SK-N-MC (cell line): ENCODE measurements at regions not wholly inside any gene's neighbourhood (a gene's known extent, or its start where the extent isn't known, plus 50 kb on each side); places are given as distances from the start of the nearest gene placed in this dataset.

Source experiments
- EZH2 ChIP-seq: fragments of 200-600 bp; sonication (generic); IDR thresholded peaks from one replicate; pipeline ENCODE4 v1.6.1; 2017; ENCODE audit warnings: antibody characterized with exemption
- FOXP2 ChIP-seq: optimal IDR thresholded peaks from 2 replicates; pipeline ENCODE3; 2011; ENCODE audit warnings: mild to moderate bottlenecking, moderate library complexity; ENCODE audit not compliant: insufficient read depth; ENCODE audit errors: extremely low read length, control extremely low read depth
- POLR2AphosphoS5 ChIP-seq: IDR thresholded peaks from 2 replicates; pipeline ENCODE4 v1.6.1; 2012; ENCODE audit warnings: mild to moderate bottlenecking, low read depth, low read length, borderline replicate concordance

DNA sequence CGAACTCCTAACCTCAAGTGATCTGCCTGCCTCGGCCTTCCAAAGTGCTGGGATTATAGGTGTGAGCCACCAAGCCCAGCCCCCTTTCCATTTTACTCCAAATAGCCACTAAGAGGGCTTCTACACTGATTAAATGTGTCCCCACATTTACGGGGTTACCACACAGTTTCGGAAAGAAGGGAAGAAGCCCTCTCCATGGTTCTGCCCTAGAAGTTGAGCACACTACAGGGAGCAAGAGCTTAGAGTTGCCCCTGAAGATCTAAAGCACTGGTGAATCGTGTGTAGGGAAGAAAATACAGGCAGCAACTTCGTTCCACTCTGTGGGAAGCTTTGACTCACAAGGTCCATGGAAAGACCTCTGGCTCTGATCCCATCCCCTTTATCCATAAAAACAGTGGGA lies 133.0 kb upstream of the PRKCQ start:
- no peak for TF ChIP-seq POLR2AphosphoS5
- TF ChIP-seq EZH2, result no peak
- TF ChIP-seq FOXP2, result no peak
